Peyer's patch (tissue), 4 donors: ENCODE measurements at regions not wholly inside any gene's neighbourhood (a gene's known extent, or its start where the extent isn't known, plus 50 kb on each side); places are given as distances from the start of the nearest gene placed in this dataset.

Experiments used
- CTCF ChIP-seq, 6 experiments: fragments of 450-650 bp in 4 of 6; fragments of 200-600 bp in 2 of 6; sonication (generic) in 1 of 6; IDR thresholded peaks; one replicate each; pipeline ENCODE4 v1.5.1; 2017 to 2019; ENCODE audit warnings: antibody characterized with exemption in 6 of 6, mild to moderate bottlenecking in 3 of 6, moderate library complexity in 1 of 6
- POLR2A ChIP-seq, 2 donors: fragments of 450-650 bp; IDR thresholded peaks; one replicate each; pipeline ENCODE4 v1.5.1; 2017; ENCODE audit warnings: antibody characterized with exemption in 2 of 2, mild to moderate bottlenecking in 2 of 2, moderate library complexity in 2 of 2

- no peak for TF ChIP-seq POLR2A (IDR thresholded peaks at IDR 0.05)
- TF ChIP-seq CTCF (IDR thresholded peaks at IDR 0.05), result no peak
Measured at GRCh38 chr3:162884373-162884772, 1387.8 kb downstream of the OTOL1 start.
